RWPE2 (cell line): ENCODE measurements at regions not wholly inside any gene's neighbourhood (a gene's known extent, or its start where the extent isn't known, plus 50 kb on each side); places are given as distances from the start of the nearest gene placed in this dataset.

ENCODE experiments used
- ATAC-seq: fragments of 200-7000 bp; cut with Tn5 transposase; 3 replicates; pipeline ENCODE4 v1.9.1; 2021; ENCODE audit warnings: low read depth
- DNase-seq: peaks from one replicate; pipeline ENCODE4 v3.0.0-alpha.2; 2020; ENCODE audit warnings: low spot score
- H3K27ac ChIP-seq: fragments of 450-650 bp; 2 replicates; pipeline ENCODE4 v1.5.1; 2017; ENCODE audit warnings: mild to moderate bottlenecking; ENCODE audit not compliant: poor library complexity, severe bottlenecking
- H3K27me3 ChIP-seq: fragments of 250-450 bp; sonication (Bioruptor Pico); 2 replicates; pipeline ENCODE4 v1.5.1; 2021; ENCODE audit warnings: mild to moderate bottlenecking, moderate library complexity; ENCODE audit not compliant: insufficient read depth, poor library complexity, severe bottlenecking
- H3K36me3 ChIP-seq: fragments of 250-450 bp; sonication (Bioruptor Pico); 2 replicates; pipeline ENCODE4 v1.5.1; 2020; ENCODE audit warnings: low read depth, mild to moderate bottlenecking, moderate library complexity
- H3K4me1 ChIP-seq: fragments of 250-450 bp; sonication (Bioruptor Pico); 2 replicates; pipeline ENCODE4 v1.5.1; 2021; ENCODE audit warnings: mild to moderate bottlenecking, moderate library complexity; ENCODE audit not compliant: insufficient read depth, poor library complexity, severe bottlenecking
- H3K4me3 ChIP-seq: fragments of 250-450 bp; sonication (Bioruptor Pico); 2 replicates; pipeline ENCODE4 v1.5.1; 2021; ENCODE audit warnings: mild to moderate bottlenecking, moderate library complexity; ENCODE audit not compliant: severe bottlenecking
- H3K9me3 ChIP-seq: fragments of 250-450 bp; sonication (Bioruptor Pico); 2 replicates; pipeline ENCODE4 v1.5.1; 2021; ENCODE audit warnings: mild to moderate bottlenecking, moderate library complexity; ENCODE audit not compliant: severe bottlenecking
- CTCF ChIP-seq: fragments of 450-650 bp; IDR thresholded peaks from one replicate; pipeline ENCODE4 v1.5.1; 2017; ENCODE audit warnings: mild to moderate bottlenecking, moderate library complexity; ENCODE audit not compliant: poor library complexity, severe bottlenecking

DNA sequence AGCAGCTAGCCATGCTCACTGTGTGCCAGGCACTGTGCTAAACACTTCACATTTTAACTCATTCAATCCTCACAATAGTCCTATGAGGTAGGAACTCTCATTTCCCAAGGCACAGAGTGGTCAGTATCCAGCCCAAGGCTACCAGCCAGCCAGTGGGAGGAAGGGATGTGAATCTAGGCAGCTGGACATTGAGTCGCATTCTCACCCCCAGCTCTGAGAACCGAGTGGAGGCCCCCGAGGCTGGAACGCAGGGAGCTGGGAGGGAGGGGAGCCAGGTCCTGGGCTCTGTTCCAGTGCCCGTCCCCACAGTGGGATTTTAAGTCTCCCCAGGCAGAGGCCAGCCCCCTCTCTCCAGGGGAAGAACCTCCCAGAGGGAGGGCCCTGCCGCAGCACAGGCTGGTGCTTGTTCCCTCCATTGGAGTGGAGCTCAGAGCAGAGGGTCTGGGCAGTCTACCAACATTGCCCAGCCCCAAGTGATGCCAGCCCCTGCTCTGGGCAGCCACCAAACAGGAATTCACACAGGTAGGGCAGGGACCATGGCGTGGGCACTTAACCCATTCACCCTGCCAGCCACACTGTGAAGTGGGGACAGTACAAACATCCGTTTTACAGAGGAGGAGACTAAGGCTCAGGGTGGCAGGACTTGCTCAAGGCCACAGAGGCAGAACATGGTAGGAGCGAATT, 131.3 kb downstream of the CEBPB start:
- Histone ChIP-seq H3K9me3 (no peaks in the 10 kb centered on the region), H3K36me3 (no peaks in the 10 kb centered on the region), H3K4me3 (no peak overlapping the region), H3K27ac (peak overlapping the region; percentile 86), H3K4me1 (peaks cover 20% of the 10 kb centered on the region), H3K27me3 (no peaks in the 10 kb centered on the region)
- peak; percentile 85 for DNase-seq
- peak; percentile 11; the same call in 2 of the 3 replicates for ATAC-seq
- no peak for TF ChIP-seq CTCF

GRCh38 chr20:50322703-50323131, 132.1 kb downstream of the CEBPB start:
- Histone ChIP-seq H3K36me3 (no peaks in the 10 kb centered on the region), H3K9me3 (no peaks in the 10 kb centered on the region), H3K4me3 (no peak overlapping the region), H3K4me1 (peaks cover 20% of the 10 kb centered on the region), H3K27me3 (no peaks in the 10 kb centered on the region), H3K27ac (peak overlapping the region; percentile 86)
- TF ChIP-seq CTCF: no peak
- ATAC-seq: no peak
- DNase-seq: peak; percentile 64

- H3K27ac ChIP-seq: no peak overlapping the region
- TF ChIP-seq CTCF: no peak
- H3K27me3 ChIP-seq: no peaks in the 10 kb centered on the region
Observed at GRCh38 chr20:50323209-50323608, 132.6 kb downstream of the CEBPB start.

DNA sequence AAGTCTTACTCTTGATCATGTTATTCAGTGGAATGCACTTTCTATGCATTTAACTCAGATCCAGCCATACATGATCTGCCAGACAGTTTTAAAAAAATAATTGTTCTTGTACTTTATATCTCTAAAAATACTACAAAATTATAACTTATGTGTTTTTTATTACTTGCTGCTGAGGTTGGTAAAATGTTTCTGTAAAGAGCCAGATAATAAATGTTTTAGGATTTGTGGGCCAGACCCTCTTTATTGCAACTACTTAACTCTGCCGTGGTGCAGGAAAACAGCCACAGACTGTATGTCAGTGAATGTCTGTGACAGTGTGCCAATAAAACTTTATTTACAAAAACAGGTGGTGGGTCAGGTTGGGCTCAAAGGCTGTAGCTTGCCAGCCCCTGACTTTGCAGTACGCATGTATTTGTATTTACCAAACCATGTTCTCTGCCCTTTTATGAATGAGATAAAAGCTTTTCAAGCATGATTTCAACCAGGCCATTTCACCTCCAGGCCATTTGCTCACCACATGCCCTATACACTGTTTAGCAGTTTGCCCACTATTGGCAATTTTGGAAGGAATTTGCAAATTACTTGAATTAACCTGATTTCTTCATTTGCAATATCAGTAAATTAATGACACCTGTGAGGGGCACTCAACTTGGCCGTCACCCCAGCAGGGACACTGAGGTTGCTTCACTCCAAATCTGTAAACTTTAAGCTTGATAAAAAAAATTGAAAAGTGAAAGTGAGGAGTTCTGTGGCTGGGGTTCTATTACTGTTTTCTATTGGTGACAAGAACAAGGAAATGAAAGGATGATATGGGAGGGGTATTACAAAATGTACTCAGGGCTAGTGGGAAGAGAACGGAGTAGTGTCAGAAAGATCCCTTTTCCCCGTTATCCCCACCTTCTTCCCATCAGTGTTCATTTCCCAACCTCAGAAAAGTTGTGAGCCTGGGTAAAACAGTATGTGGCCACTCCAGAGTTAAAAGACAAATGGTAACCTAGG, 133.4 kb downstream of the CEBPB start:
- no peak for ATAC-seq
- no peak for TF ChIP-seq CTCF
- no peaks in the 10 kb centered on the region for H3K9me3 ChIP-seq
- H3K4me3 ChIP-seq: no peak overlapping the region
- H3K27me3 ChIP-seq: no peaks in the 10 kb centered on the region
- H3K27ac ChIP-seq: no peak overlapping the region
- no peaks in the 10 kb centered on the region for H3K36me3 ChIP-seq
- H3K4me1 ChIP-seq: peaks cover 20% of the 10 kb centered on the region
- peak; percentile 33 for DNase-seq

More at GRCh38 chr20:50323209-50323608, 132.6 kb downstream of the CEBPB start:
- H3K4me1 ChIP-seq: peaks cover 20% of the 10 kb centered on the region
- DNase-seq (peak; percentile 72), ATAC-seq (no peak)
- no peak overlapping the region for H3K4me3 ChIP-seq
- no peaks in the 10 kb centered on the region for H3K9me3 ChIP-seq
- H3K36me3 ChIP-seq: no peaks in the 10 kb centered on the region
